Parathyroid adenoma (tissue), 2 donors: ENCODE measurements at regions not wholly inside any gene's neighbourhood (a gene's known extent, or its start where the extent isn't known, plus 50 kb on each side); places are given as distances from the start of the nearest gene placed in this dataset.

Experiments
- H2AFZ ChIP-seq: fragments of 300-600 bp; sonication (generic); one replicate; pipeline ENCODE4 v1.7.0; 2017; ENCODE audit warnings: antibody characterized with exemption, mild to moderate bottlenecking
- H3K27ac ChIP-seq: fragments of 300-600 bp; sonication (generic); one replicate; pipeline ENCODE4 v1.7.0; 2017
- H3K27me3 ChIP-seq: fragments of 300-600 bp; sonication (generic); one replicate; pipeline ENCODE4 v1.7.0; 2017; ENCODE audit warnings: low read length; ENCODE audit not compliant: control insufficient read depth, insufficient read depth
- H3K36me3 ChIP-seq: fragments of 300-600 bp; sonication (generic); one replicate; pipeline ENCODE4 v1.7.0; 2017; ENCODE audit warnings: low read length; ENCODE audit not compliant: control insufficient read depth, insufficient read depth
- H3K4me1 ChIP-seq: fragments of 300-600 bp; sonication (generic); one replicate; pipeline ENCODE4 v1.7.0; 2017; ENCODE audit warnings: control low read depth
- H3K4me2 ChIP-seq: fragments of 300-600 bp; sonication (generic); one replicate; pipeline ENCODE4 v1.7.0; 2017; ENCODE audit warnings: low read length
- H3K4me3 ChIP-seq: fragments of 300-600 bp; sonication (generic); one replicate; pipeline ENCODE4 v1.7.0; 2017; ENCODE audit warnings: low read depth, low read length
- H3K79me2 ChIP-seq: fragments of 300-600 bp; sonication (generic); one replicate; pipeline ENCODE4 v1.7.0; 2017; ENCODE audit warnings: control low read depth
- H3K9ac ChIP-seq: fragments of 300-600 bp; sonication (generic); one replicate; pipeline ENCODE4 v1.7.0; 2017; ENCODE audit warnings: mild to moderate bottlenecking
- H3K9me3 ChIP-seq: fragments of 300-600 bp; sonication (generic); one replicate; pipeline ENCODE4 v1.7.0; 2017; ENCODE audit warnings: low read length; ENCODE audit not compliant: control insufficient read depth
- TF ChIP-seq, protein P1 (sequence below): fragments of 300-600 bp; sonication (generic); IDR thresholded peaks from one replicate; pipeline ENCODE4 v1.7.0; 2017; ENCODE audit warnings: antibody characterized with exemption, mild to moderate bottlenecking
- donor health status: primary hyperparathyroidism.

- no peaks in the 10 kb centered on the region for H3K36me3 ChIP-seq
- TF ChIP-seq, protein P1, sequence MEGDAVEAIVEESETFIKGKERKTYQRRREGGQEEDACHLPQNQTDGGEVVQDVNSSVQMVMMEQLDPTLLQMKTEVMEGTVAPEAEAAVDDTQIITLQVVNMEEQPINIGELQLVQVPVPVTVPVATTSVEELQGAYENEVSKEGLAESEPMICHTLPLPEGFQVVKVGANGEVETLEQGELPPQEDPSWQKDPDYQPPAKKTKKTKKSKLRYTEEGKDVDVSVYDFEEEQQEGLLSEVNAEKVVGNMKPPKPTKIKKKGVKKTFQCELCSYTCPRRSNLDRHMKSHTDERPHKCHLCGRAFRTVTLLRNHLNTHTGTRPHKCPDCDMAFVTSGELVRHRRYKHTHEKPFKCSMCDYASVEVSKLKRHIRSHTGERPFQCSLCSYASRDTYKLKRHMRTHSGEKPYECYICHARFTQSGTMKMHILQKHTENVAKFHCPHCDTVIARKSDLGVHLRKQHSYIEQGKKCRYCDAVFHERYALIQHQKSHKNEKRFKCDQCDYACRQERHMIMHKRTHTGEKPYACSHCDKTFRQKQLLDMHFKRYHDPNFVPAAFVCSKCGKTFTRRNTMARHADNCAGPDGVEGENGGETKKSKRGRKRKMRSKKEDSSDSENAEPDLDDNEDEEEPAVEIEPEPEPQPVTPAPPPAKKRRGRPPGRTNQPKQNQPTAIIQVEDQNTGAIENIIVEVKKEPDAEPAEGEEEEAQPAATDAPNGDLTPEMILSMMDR, result no peak
- no peaks in the 10 kb centered on the region for H3K4me1 ChIP-seq
- H3K9ac ChIP-seq, result no peak overlapping the region
- H3K79me2 ChIP-seq, result no peaks in the 10 kb centered on the region
- H2AFZ ChIP-seq, result no peak overlapping the region
- H3K4me2 ChIP-seq, result no peak overlapping the region
- no peaks in the 10 kb centered on the region for H3K27me3 ChIP-seq
- H3K27ac ChIP-seq, result no peak overlapping the region
- no peak overlapping the region for H3K4me3 ChIP-seq
- no peaks in the 10 kb centered on the region for H3K9me3 ChIP-seq
Measured at GRCh38 chr1:194495434-194495833, 1309.0 kb upstream of the B3GALT2 start.

- Histone ChIP-seq H2AFZ (no peak overlapping the region), H3K4me3 (no peak overlapping the region), H3K4me2 (no peak overlapping the region), H3K9me3 (no peaks in the 10 kb centered on the region), H3K36me3 (no peaks in the 10 kb centered on the region), H3K9ac (no peak overlapping the region), H3K27ac (no peak overlapping the region), H3K4me1 (no peaks in the 10 kb centered on the region), H3K79me2 (no peaks in the 10 kb centered on the region), H3K27me3 (no peaks in the 10 kb centered on the region)
- TF ChIP-seq, protein P1, result no peak
Measured at GRCh38 chr1:194487172-194487571, 1300.8 kb upstream of the B3GALT2 start.

- TF ChIP-seq, protein P1, result no peak
- Histone ChIP-seq H3K4me2 (no peak overlapping the region), H3K9ac (no peak overlapping the region), H3K4me1 (no peaks in the 10 kb centered on the region), H3K27ac (no peak overlapping the region), H3K79me2 (no peaks in the 10 kb centered on the region), H3K27me3 (no peaks in the 10 kb centered on the region), H2AFZ (no peak overlapping the region), H3K36me3 (no peaks in the 10 kb centered on the region), H3K9me3 (no peaks in the 10 kb centered on the region), H3K4me3 (no peak overlapping the region)
Measured at GRCh38 chr1:194485432-194485831, 1299.0 kb upstream of the B3GALT2 start.

DNA sequence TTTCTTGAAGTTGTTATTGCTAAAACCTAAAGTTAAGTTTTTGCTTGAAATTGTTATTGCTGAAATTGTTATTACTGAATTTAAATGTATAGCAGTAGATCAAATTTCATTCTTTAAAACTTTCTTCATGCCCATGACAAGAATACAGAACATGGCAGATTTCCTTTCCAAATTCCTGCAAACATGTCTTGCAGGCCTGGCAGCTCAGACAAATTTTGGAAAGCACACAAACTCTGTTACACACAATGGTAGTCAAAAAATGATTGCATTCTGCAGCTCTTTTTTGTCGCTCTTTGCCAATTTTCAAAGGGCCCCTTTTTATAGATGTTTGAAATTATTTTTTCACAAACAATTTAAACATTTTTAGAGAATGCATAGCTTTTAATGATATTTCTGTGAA is 1292.3 kb upstream of the B3GALT2 start:
- TF ChIP-seq, protein P1, result no peak
- Histone ChIP-seq H3K9ac (no peak overlapping the region), H3K4me2 (no peak overlapping the region), H3K27ac (no peak overlapping the region), H2AFZ (no peak overlapping the region), H3K4me1 (no peaks in the 10 kb centered on the region), H3K9me3 (no peaks in the 10 kb centered on the region), H3K79me2 (no peaks in the 10 kb centered on the region), H3K36me3 (no peaks in the 10 kb centered on the region), H3K27me3 (no peaks in the 10 kb centered on the region), H3K4me3 (no peak overlapping the region)

GRCh38 chr1:194477908-194478307 is 1291.5 kb upstream of the B3GALT2 start:
- Histone ChIP-seq H3K9me3 (no peaks in the 10 kb centered on the region), H3K27ac (no peak overlapping the region), H2AFZ (no peak overlapping the region), H3K4me3 (no peak overlapping the region), H3K79me2 (no peaks in the 10 kb centered on the region), H3K4me2 (no peak overlapping the region), H3K36me3 (no peaks in the 10 kb centered on the region), H3K9ac (no peak overlapping the region), H3K4me1 (no peaks in the 10 kb centered on the region), H3K27me3 (no peaks in the 10 kb centered on the region)
- TF ChIP-seq, protein P1, result no peak
